ENCODE measurements at regions not wholly inside any gene's neighbourhood (a gene's known extent, or its start where the extent isn't known, plus 50 kb on each side); places are given as distances from the start of the nearest gene placed in this dataset.

GRCh38 chr2:195168369-195168768 is 488.7 kb upstream of the SLC39A10 start:
- H3K36me3 ChIP-seq: no peaks in the 10 kb centered on the region
- no peaks in the 10 kb centered on the region for H3K9me3 ChIP-seq
- no peaks in the 10 kb centered on the region for H3K27me3 ChIP-seq
- no peak overlapping the region for H3K27ac ChIP-seq
- intact Hi-C loops (cut with DNase I): no loop called here
- no peak for DNase-seq
- TF ChIP-seq POLR2A (IDR thresholded peaks at IDR 0.05) (no peak), EP300 (IDR thresholded peaks at IDR 0.05) (no peak), POLR2AphosphoS5 (IDR thresholded peaks at IDR 0.05) (no peak)
- TF ChIP-seq, protein P1, sequence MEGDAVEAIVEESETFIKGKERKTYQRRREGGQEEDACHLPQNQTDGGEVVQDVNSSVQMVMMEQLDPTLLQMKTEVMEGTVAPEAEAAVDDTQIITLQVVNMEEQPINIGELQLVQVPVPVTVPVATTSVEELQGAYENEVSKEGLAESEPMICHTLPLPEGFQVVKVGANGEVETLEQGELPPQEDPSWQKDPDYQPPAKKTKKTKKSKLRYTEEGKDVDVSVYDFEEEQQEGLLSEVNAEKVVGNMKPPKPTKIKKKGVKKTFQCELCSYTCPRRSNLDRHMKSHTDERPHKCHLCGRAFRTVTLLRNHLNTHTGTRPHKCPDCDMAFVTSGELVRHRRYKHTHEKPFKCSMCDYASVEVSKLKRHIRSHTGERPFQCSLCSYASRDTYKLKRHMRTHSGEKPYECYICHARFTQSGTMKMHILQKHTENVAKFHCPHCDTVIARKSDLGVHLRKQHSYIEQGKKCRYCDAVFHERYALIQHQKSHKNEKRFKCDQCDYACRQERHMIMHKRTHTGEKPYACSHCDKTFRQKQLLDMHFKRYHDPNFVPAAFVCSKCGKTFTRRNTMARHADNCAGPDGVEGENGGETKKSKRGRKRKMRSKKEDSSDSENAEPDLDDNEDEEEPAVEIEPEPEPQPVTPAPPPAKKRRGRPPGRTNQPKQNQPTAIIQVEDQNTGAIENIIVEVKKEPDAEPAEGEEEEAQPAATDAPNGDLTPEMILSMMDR (IDR thresholded peaks at IDR 0.05): no peak
- H3K4me3 ChIP-seq: no peak overlapping the region
- no peaks in the 10 kb centered on the region for H3K4me1 ChIP-seq

DNA sequence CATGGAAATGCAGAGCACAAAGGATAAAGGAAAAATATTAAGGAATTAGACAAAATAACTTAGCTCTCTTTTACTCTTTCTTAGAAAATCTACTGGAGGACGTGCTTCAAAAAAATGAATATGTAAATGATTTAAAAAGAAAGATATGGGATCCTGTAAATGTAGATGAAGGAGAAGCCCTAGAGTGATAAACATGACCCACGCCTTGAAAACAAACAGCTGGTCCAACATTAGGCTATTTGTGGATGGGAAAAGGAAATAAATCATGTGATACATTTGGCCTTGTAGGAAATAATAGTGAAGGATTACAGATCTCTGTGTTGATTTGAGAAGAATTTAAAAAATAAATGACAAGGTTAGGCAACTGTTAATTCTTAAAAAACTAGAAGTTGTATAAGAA is 492.1 kb upstream of the SLC39A10 start:
- H3K36me3 ChIP-seq: no peaks in the 10 kb centered on the region
- TF ChIP-seq POLR2AphosphoS5 (IDR thresholded peaks at IDR 0.05) (no peak), POLR2A (IDR thresholded peaks at IDR 0.05) (no peak), EP300 (IDR thresholded peaks at IDR 0.05) (no peak)
- TF ChIP-seq, protein P1 (IDR thresholded peaks at IDR 0.05): no peak
- DNase-seq: no peak
- H3K27ac ChIP-seq: no peak overlapping the region
- H3K9me3 ChIP-seq: no peaks in the 10 kb centered on the region
- H3K27me3 ChIP-seq: no peaks in the 10 kb centered on the region
- H3K4me3 ChIP-seq: no peak overlapping the region
- intact Hi-C loops (cut with DNase I): no loop called here
- H3K4me1 ChIP-seq: no peaks in the 10 kb centered on the region
- 37 to 68% methylated on average over 2 of the region's 2 CpGs for WGBS, 2 donors

- intact Hi-C loops (cut with DNase I): no loop called here
- Histone ChIP-seq H3K27me3 (no peaks in the 10 kb centered on the region), H3K4me1 (no peaks in the 10 kb centered on the region), H3K4me3 (no peak overlapping the region), H3K27ac (no peak overlapping the region), H3K9me3 (no peaks in the 10 kb centered on the region), H3K36me3 (no peaks in the 10 kb centered on the region)
- DNase-seq: no peak
- WGBS, 2 donors: 40 to 62% methylated on average over 3 of the region's 3 CpGs
- TF ChIP-seq POLR2AphosphoS5 (IDR thresholded peaks at IDR 0.05) (no peak), POLR2A (IDR thresholded peaks at IDR 0.05) (no peak), EP300 (IDR thresholded peaks at IDR 0.05) (no peak)
- TF ChIP-seq, protein P1 (IDR thresholded peaks at IDR 0.05): no peak
These were observed 494.1 kb upstream of the SLC39A10 start for GRCh38 chr2:195162918-195163317.

DNA sequence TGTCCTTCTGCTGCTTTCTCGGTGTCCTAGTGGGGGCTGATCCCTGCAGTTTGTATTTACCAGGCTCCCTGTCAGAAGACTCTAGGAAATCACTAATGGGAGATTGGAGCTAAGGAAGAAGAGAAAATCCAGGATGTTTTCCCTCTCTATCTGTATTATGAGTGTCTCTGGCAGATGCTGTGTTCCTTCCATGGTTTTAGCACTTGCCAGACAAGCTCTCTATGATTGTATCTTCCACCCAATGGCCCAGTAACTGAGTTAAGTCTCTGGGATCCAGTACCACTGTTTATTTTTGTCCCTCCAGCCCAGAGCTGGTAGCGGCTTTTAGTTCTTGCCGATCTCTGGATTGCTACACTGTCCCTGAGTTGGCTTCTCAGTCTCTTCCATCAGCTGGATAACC is 494.8 kb upstream of the SLC39A10 start:
- no peaks in the 10 kb centered on the region for H3K9me3 ChIP-seq
- H3K4me3 ChIP-seq: no peak overlapping the region
- H3K27ac ChIP-seq: no peak overlapping the region
- DNase-seq: no peak
- intact Hi-C loops (cut with DNase I): no loop called here
- no peaks in the 10 kb centered on the region for H3K4me1 ChIP-seq
- TF ChIP-seq, protein P1 (IDR thresholded peaks at IDR 0.05): no peak
- no peak for TF ChIP-seq EP300 (IDR thresholded peaks at IDR 0.05)
- no peak for TF ChIP-seq POLR2AphosphoS5 (IDR thresholded peaks at IDR 0.05)
- no peak for TF ChIP-seq POLR2A (IDR thresholded peaks at IDR 0.05)
- WGBS, 2 donors: 88 to 91% methylated on average over 3 of the region's 3 CpGs
- no peaks in the 10 kb centered on the region for H3K36me3 ChIP-seq
- H3K27me3 ChIP-seq: no peaks in the 10 kb centered on the region

DNA sequence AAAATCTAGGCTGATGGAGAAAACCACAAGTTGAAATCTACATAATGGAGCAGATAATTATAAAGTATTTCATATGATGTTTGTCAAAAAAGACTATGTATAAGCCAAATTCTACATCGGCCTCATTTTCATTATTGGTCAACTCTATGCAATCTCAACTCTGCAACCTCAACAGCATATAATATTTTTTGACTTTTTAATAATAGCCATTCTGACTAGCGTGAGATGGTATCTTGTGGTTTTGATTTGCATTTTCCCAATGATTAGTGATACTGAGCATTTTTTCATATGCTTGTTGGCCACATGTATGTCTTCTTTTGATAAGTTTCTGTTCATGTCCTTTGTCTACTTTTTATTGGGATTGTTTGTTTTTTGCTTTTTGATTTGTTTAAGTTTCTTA is 496.1 kb upstream of the SLC39A10 start:
- 86 to 88% methylated on average over 2 of the region's 2 CpGs for WGBS, 2 donors
- DNase-seq: no peak
- Histone ChIP-seq H3K4me3 (no peak overlapping the region), H3K9me3 (no peaks in the 10 kb centered on the region), H3K4me1 (no peaks in the 10 kb centered on the region), H3K27ac (no peak overlapping the region), H3K27me3 (no peaks in the 10 kb centered on the region), H3K36me3 (no peaks in the 10 kb centered on the region)
- no peak for TF ChIP-seq POLR2AphosphoS5 (IDR thresholded peaks at IDR 0.05)
- TF ChIP-seq POLR2A (IDR thresholded peaks at IDR 0.05): no peak
- TF ChIP-seq EP300 (IDR thresholded peaks at IDR 0.05): no peak
- TF ChIP-seq, protein P1 (IDR thresholded peaks at IDR 0.05): no peak
- intact Hi-C loops (cut with DNase I): no loop called here

Data from sigmoid colon (tissue), 6 donors.